K562 (cell line): ENCODE measurements at regions not wholly inside any gene's neighbourhood (a gene's known extent, or its start where the extent isn't known, plus 50 kb on each side); places are given as distances from the start of the nearest gene placed in this dataset.

Source experiments
- ATAC-seq: fragments of 200-7000 bp; cut with Tn5 transposase; 3 replicates; pipeline ENCODE4 v1.9.1; 2020; ENCODE audit warnings: moderate library complexity
- BruUV-seq: library from RNA; stranded (reverse); fragments of 400-500 nt; replicated peaks from 2 replicates; lab custom pipeline; 2021; lab: Mats Ljungman, UMichigan
- CTCF ChIA-PET: fragments of 300-600 bp; formaldehyde crosslinking; extraction: SDS; loops from one replicate; lab custom pipeline; 2021; ENCODE audit warnings: low intra/inter-chr PET ratio; lab: Yijun Ruan, JAX
- POLR2A ChIA-PET: fragments of 300-600, 350-650 bp; sonication (Branson Sonifier 250); formaldehyde crosslinking; extraction: SDS; loops from one replicate; lab custom pipeline; 2021; ENCODE audit warnings: antibody characterized with exemption, inconsistent platforms; lab: Yijun Ruan, JAX
- DNase-seq, 4 experiments: peaks; one replicate each; pipeline versions ENCODE4 v3.0.0 to v3.0.0-alpha.2; 2011 to 2018; ENCODE audit warnings: low spot score in 3 of 4, mixed read lengths in 3 of 4; ENCODE audit errors: extremely low read depth in 1 of 4
- FAIRE-seq: peaks from 2 replicates; lab custom pipeline; 2011; peaks lifted over from hg19 to GRCh38; lab: Jason Lieb, UNC
- H2AFZ ChIP-seq: 2 replicates; pipeline ENCODE4 v1.6.0; 2011; ENCODE audit warnings: low read depth, low read length, control low read depth, inconsistent platforms
- H3K27ac ChIP-seq: fragments of 200-600 bp; 3 replicates; pipeline ENCODE4 v1.8.0; 2011; ENCODE audit warnings: low read depth, mild to moderate bottlenecking, control low read depth, inconsistent platforms, low read length, moderate library complexity, mixed read lengths; ENCODE audit errors: extremely low read depth
- H3K27me3 ChIP-seq, 2 experiments: fragments of 300-600 bp in 1 of 2; 2 replicates in 1 of 2; 3 replicates in 1 of 2; pipeline versions ENCODE4 v1.6.0 to v1.8.0; 2011; ENCODE audit warnings: inconsistent platforms in 2 of 2, low read length in 2 of 2, mild to moderate bottlenecking in 1 of 2, mixed read lengths in 1 of 2, moderate library complexity in 1 of 2; ENCODE audit not compliant: control insufficient read depth in 2 of 2, insufficient read depth in 2 of 2
- H3K36me3 ChIP-seq: fragments of 300-600 bp; 3 replicates; pipeline ENCODE4 v1.8.0; 2011; ENCODE audit warnings: mild to moderate bottlenecking, low read length, inconsistent platforms; ENCODE audit not compliant: control insufficient read depth, insufficient read depth
- H3K4me1 ChIP-seq, 2 experiments: fragments of 200-600 bp in 1 of 2; replicated peaks in 1 of 2; 2 replicates in 1 of 2; 3 replicates in 1 of 2; pipeline versions ENCODE4 v1.5.1 to v1.8.0; 2011; ENCODE audit warnings: inconsistent platforms in 2 of 2, low read length in 2 of 2, mild to moderate bottlenecking in 1 of 2, mixed read lengths in 1 of 2, moderate library complexity in 1 of 2; ENCODE audit not compliant: control insufficient read depth in 2 of 2, insufficient read depth in 2 of 2
- H3K4me2 ChIP-seq: 2 replicates; pipeline ENCODE4 v1.6.1; 2011; ENCODE audit warnings: low read length, control low read depth, inconsistent platforms, mixed read lengths; ENCODE audit not compliant: insufficient read depth
- H3K4me3 ChIP-seq: fragments of 200-600 bp; sonication (generic), shearing (Covaris generic); 2 replicates; pipeline ENCODE4 v1.5.1; 2016; ENCODE audit warnings: control low read depth, inconsistent platforms
- H3K79me2 ChIP-seq: fragments of 200-600 bp; 3 replicates; pipeline ENCODE4 v1.8.0; 2011; ENCODE audit warnings: low read length, inconsistent platforms; ENCODE audit not compliant: control insufficient read depth, insufficient read depth
- H3K9ac ChIP-seq, 2 experiments: 2 replicates each; pipeline versions ENCODE4 v1.6.0 to v1.6.1; 2011; ENCODE audit warnings: low read depth in 2 of 2, low read length in 2 of 2, control low read depth in 1 of 2, inconsistent platforms in 1 of 2, mild to moderate bottlenecking in 1 of 2, mixed read lengths in 1 of 2; ENCODE audit not compliant: insufficient read depth in 1 of 2
- H3K9me1 ChIP-seq: one replicate; pipeline ENCODE4 v1.6.0; 2011; ENCODE audit warnings: inconsistent platforms, mild to moderate bottlenecking, low read length, moderate library complexity; ENCODE audit not compliant: control insufficient read depth, insufficient read depth
- H3K9me3 ChIP-seq: replicated peaks from 2 replicates; pipeline ENCODE4 v1.5.1; 2011; ENCODE audit warnings: low read depth, low read length, inconsistent platforms; ENCODE audit not compliant: control insufficient read depth, insufficient read depth
- H4K20me1 ChIP-seq: replicated peaks from 2 replicates; pipeline ENCODE4 v1.6.1; 2011; ENCODE audit warnings: low read length, inconsistent platforms, mixed read lengths; ENCODE audit not compliant: control insufficient read depth, insufficient read depth
- CEBPG ChIP-seq, 3 experiments: fragments of 200-800 bp in 1 of 3; sonication (Bioruptor generic) in 1 of 3; sonication (generic) in 1 of 3; formaldehyde crosslinking in 1 of 3; IDR thresholded peaks in 2 of 3; conservative IDR thresholded peaks in 1 of 3; 2 replicates each; pipeline versions ENCODE4 v1.6.1 to v1.8.0; 2016 to 2022; ENCODE audit warnings: missing compliant biosample characterization in 2 of 3, missing genetic modification characterization in 2 of 3, mild to moderate bottlenecking in 1 of 3, missing genetic modification reagents in 1 of 3
- CHD2 ChIP-seq: IDR thresholded peaks from 2 replicates; pipeline ENCODE4 v1.6.1; 2011; ENCODE audit warnings: low read depth, low read length
- GTF2A2 ChIP-seq: IDR thresholded peaks from 2 replicates; pipeline ENCODE4 v1.6.1; 2016; ENCODE audit warnings: mild to moderate bottlenecking, missing genetic modification characterization, missing compliant biosample characterization
- NR2C1 ChIP-seq, 2 experiments: fragments of 450-650 bp; IDR thresholded peaks; 2 replicates each; pipeline ENCODE4 v1.6.1; 2017; ENCODE audit warnings: mild to moderate bottlenecking in 2 of 2, antibody characterized with exemption in 1 of 2, inconsistent platforms in 1 of 2, missing compliant biosample characterization in 1 of 2, missing genetic modification characterization in 1 of 2
- RBM22 ChIP-seq: fragments of 200-400 bp; formaldehyde crosslinking; IDR thresholded peaks from 2 replicates; pipeline ENCODE4 v1.6.1; 2018; ENCODE audit warnings: low read length, low read depth; ENCODE audit not compliant: poor library complexity, severe bottlenecking
- SRSF1 ChIP-seq: fragments of 200-400 bp; formaldehyde crosslinking; IDR thresholded peaks from 2 replicates; pipeline ENCODE4 v1.6.1; 2017; ENCODE audit warnings: mild to moderate bottlenecking, low read depth, low read length, moderate library complexity
- ZNF324 ChIP-seq: fragments of 250-450 bp; sonication (Bioruptor Pico); IDR thresholded peaks from 2 replicates; pipeline ENCODE4 v1.4.0; 2020; ENCODE audit warnings: mild to moderate bottlenecking
- ZNF431 ChIP-seq: sonication (generic); formaldehyde crosslinking; IDR thresholded peaks from 2 replicates; pipeline ENCODE4 v1.8.0; 2022; ENCODE audit warnings: mild to moderate bottlenecking, missing genetic modification reagents
- WGBS: fragments of 100-300 bp; shearing (Covaris generic); methylation state at CpG from one replicate; pipeline ENCODE4 v1.1.6; 2016; ENCODE audit warnings: low coverage, mixed read lengths; ENCODE audit not compliant: insufficient coverage; ENCODE audit errors: missing lambda C conversion rate; 5-methylcytosine and 5-hydroxymethylcytosine counted together
- in situ Hi-C: fragments of 300-500 bp; cut with MboI; formaldehyde crosslinking; loops from 4 replicates; pipeline ENCODE4 v1.15.0; 2018; ENCODE audit warnings: inconsistent platforms, mixed read lengths
- intact Hi-C: fragments of 100-400 bp; cut with micrococcal nuclease; formaldehyde crosslinking; loops from 2 replicates; pipeline ENCODE4 v1.14.2; 2022

- H3K4me1 ChIP-seq: no peaks in the 10 kb centered on the region
- H3K27ac ChIP-seq: no peak overlapping the region
These were observed 275.3 kb downstream of the KCNS3 start for GRCh38 chr2:18153741-18154140.

GRCh38 chr2:18151237-18151636 is 272.8 kb downstream of the KCNS3 start:
- H3K4me1 ChIP-seq: no peaks in the 10 kb centered on the region
- no peaks in the 10 kb centered on the region for H3K79me2 ChIP-seq
- no peak for TF ChIP-seq GTF2A2
- TF ChIP-seq CEBPG (CRISPR knock-in tag; IDR thresholded peaks at IDR 0.05): no peak
- TF ChIP-seq CEBPG (tag; conservative IDR thresholded peaks at IDR 0.05 in 1 of 2, IDR thresholded peaks at IDR 0.05 in 1 of 2): 0 out of 4 replicates have a peak, but pooled peaks of 1 of the 2 experiments have one; percentile 13
- no peaks in the 10 kb centered on the region for H4K20me1 ChIP-seq
- no peak overlapping the region for H3K4me3 ChIP-seq
- in situ Hi-C loops: no loop called here
- H3K27ac ChIP-seq: no peak overlapping the region
- ATAC-seq (no peak), FAIRE-seq (no peak), DNase-seq (no peak)
- no peak overlapping the region for H3K9ac ChIP-seq
- H3K9me3 ChIP-seq: no peaks in the 10 kb centered on the region; the same call in none of the 2 replicates
- no peak overlapping the region for H2AFZ ChIP-seq
- H3K27me3 ChIP-seq: no peaks in the 10 kb centered on the region
- no TSS peak for BruUV-seq
- ChIA-PET POLR2A (no interaction called here), CTCF (no interaction called here)
- no peak overlapping the region for H3K4me2 ChIP-seq
- no peaks in the 10 kb centered on the region for H3K9me1 ChIP-seq
- 0% methylated on average over 4 of the region's 4 CpGs for WGBS
- intact Hi-C loops: no loop called here
- H3K36me3 ChIP-seq: no peaks in the 10 kb centered on the region

More at GRCh38 chr2:18153741-18154140, 275.3 kb downstream of the KCNS3 start:
- no TSS peak for BruUV-seq
- no peak for ATAC-seq
- intact Hi-C loops: no loop called here
- Histone ChIP-seq H3K9me3 (no peaks in the 10 kb centered on the region; the same call in none of the 2 replicates), H3K9ac (no peak overlapping the region), H3K79me2 (no peaks in the 10 kb centered on the region), H4K20me1 (no peaks in the 10 kb centered on the region), H3K9me1 (no peaks in the 10 kb centered on the region), H3K27me3 (no peaks in the 10 kb centered on the region), H3K4me3 (no peak overlapping the region)
- FAIRE-seq: no peak
- CTCF ChIA-PET: no interaction called here
- TF ChIP-seq ZNF431 (CRISPR knock-in tag) (no peak), ZNF324 (CRISPR knock-in tag) (no peak), CHD2 (no peak), SRSF1 (no peak), RBM22 (no peak), CEBPG (CRISPR knock-in tag; IDR thresholded peaks at IDR 0.05) (no peak), CEBPG (tag; conservative IDR thresholded peaks at IDR 0.05 in 1 of 2, IDR thresholded peaks at IDR 0.05 in 1 of 2) (no peak), NR2C1 (IDR thresholded peaks at IDR 0.05) (no peak), NR2C1 (tag; IDR thresholded peaks at IDR 0.05) (no peak)
- TF ChIP-seq, all 486 proteins: peak for 0
- Histone ChIP-seq H2AFZ (no peak overlapping the region), H3K4me2 (no peak overlapping the region), H3K36me3 (no peaks in the 10 kb centered on the region)
- WGBS: 0% methylated on average over 1 of the region's 1 CpG
- no peak for DNase-seq
- in situ Hi-C loops: no loop called here
- POLR2A ChIA-PET: no interaction called here
